Neural cell (in vitro differentiated cells): ENCODE measurements at regions not wholly inside any gene's neighbourhood (a gene's known extent, or its start where the extent isn't known, plus 50 kb on each side); places are given as distances from the start of the nearest gene placed in this dataset.

ENCODE experiments used
- CTCF ChIP-seq: fragments of 450-650 bp; IDR thresholded peaks from 2 replicates; pipeline ENCODE4 v1.5.1; 2014; ENCODE audit warnings: antibody characterized with exemption, mild to moderate bottlenecking, moderate library complexity; ENCODE audit not compliant: poor library complexity, severe bottlenecking
- EZH2 ChIP-seq: fragments of 200-600, 300-800 bp; shearing (Covaris generic), sonication (generic); IDR thresholded peaks from 2 replicates; pipeline ENCODE4 v1.6.1; 2014; ENCODE audit warnings: antibody characterized with exemption, low read length, borderline replicate concordance, mild to moderate bottlenecking; ENCODE audit not compliant: insufficient read depth, poor library complexity, severe bottlenecking

GRCh38 chr11:135033540-135033939 is 621.5 kb upstream of the B3GAT1 start:
- TF ChIP-seq CTCF (peak; percentile 94), EZH2 (no peak)
